CD4-positive, alpha-beta T cell treated with Interleukin-17A for 4 hours (primary cell): ENCODE measurements at regions not wholly inside any gene's neighbourhood (a gene's known extent, or its start where the extent isn't known, plus 50 kb on each side); places are given as distances from the start of the nearest gene placed in this dataset.

Experiments used
- DNase-seq: peaks from one replicate; pipeline ENCODE4 v3.0.0-alpha.2; 2020; ENCODE audit warnings: mixed read lengths

GRCh38 chr2:18922276-18922675 is 332.9 kb upstream of the NT5C1B start:
- no peak for DNase-seq

DNA sequence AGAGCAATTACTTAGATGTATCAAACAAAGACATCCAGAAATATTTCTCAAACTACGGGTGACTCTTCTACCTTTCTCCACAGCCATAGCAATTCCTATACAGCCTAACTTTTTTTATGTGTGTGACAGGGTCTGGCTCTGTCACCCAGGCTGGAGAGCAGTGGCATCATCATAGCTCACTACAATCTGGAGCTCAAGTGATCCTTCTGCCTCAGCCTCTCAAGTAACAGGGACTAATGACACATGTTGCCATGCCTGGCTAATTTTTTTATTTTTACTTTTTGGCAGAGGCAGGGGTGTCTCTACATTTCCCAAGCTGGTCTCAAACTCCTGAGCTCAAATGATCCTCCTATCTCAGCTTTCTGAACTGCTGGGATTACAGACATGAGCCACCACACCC is 328.9 kb upstream of the NT5C1B start:
- DNase-seq: no peak

DNA sequence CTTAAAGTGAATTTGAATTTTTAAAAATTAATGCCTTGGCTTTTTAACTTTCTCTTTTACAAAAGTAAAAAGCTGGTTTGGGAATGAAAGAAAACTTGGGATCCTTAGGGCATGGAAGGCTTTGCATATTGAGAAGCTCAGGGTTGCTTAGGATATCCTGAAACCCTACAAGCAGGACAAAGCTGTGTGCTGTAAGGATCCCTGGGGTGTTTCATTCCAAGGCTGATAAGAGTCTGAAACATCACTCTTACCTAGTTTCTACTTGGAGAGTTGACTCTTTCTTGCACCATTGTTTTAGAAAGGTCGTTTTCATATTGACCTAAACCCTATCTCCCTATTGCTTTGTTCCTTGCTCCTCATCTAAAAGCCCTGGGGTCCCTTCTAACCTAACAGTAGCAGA is 325.9 kb upstream of the NT5C1B start:
- no peak for DNase-seq

GRCh38 chr2:18913512-18913911 is 324.1 kb upstream of the NT5C1B start:
- DNase-seq: no peak

- no peak for DNase-seq
Observed at GRCh38 chr2:18912225-18912888, 323.0 kb upstream of the NT5C1B start.

GRCh38 chr2:18911416-18911815 is 322.0 kb upstream of the NT5C1B start:
- no peak for DNase-seq

DNA sequence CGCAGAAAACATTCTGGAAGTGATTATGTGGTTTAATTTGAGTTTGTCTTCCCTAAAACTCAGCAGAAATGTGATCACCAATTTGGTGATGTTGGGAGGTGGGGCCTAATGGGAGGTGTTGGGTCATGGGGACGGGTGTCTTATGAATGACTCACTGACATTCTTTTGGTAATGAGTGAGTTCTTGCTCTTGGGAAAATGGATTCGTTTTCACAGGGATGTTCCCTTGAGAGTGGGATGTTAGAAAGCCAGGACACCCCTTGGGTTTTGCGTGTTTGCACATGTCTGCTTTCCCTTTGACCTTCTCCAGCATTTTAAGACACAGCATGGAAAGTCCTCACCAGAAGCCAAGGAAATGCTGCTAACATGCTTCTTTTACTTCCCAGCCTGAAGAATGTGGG is 321.5 kb upstream of the NT5C1B start:
- DNase-seq: no peak

- DNase-seq: no peak
Observed at GRCh38 chr2:18907937-18908336, 318.6 kb upstream of the NT5C1B start.

- no peak for DNase-seq
Observed at GRCh38 chr2:18907508-18907907, 318.1 kb upstream of the NT5C1B start.

DNA sequence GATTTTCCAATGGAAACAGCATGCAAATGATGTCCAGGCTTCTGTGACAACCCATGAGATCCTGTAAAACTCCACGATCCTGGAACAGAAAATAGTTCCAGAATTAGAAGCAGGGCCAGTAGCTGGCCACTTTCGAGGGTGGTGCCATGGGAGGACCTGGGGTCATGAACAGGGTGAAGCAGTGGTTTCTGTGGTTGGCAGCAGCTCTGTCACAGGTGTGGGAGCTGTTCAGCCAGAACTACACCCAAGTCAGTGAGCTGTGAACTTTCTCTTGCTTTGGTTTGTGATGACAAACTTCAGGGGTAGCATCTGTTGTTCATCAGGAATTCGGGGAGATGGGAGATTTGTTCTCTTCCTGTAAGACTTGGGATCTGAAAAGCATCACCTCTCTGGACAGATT is 314.4 kb upstream of the NT5C1B start:
- no peak for DNase-seq

DNA sequence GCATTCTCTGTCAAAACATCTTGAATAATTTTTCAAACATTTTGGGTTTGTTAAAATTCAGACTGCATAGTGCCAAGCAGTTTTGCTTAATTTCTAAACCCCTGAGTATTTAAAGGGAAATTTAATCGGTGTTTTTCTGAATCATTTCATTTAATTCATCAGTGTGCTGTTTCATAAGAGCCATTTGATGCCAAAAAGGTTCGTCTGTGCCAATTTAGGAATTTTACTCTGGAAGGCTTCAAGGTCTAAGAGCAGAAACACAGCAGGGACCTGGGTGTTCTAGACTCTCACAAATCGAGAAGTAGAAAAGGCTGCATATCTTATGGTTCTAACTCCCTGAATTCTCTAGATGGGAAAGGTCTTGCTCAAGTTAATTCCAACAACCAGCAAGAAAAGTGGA is 311.9 kb upstream of the NT5C1B start:
- no peak for DNase-seq

DNA sequence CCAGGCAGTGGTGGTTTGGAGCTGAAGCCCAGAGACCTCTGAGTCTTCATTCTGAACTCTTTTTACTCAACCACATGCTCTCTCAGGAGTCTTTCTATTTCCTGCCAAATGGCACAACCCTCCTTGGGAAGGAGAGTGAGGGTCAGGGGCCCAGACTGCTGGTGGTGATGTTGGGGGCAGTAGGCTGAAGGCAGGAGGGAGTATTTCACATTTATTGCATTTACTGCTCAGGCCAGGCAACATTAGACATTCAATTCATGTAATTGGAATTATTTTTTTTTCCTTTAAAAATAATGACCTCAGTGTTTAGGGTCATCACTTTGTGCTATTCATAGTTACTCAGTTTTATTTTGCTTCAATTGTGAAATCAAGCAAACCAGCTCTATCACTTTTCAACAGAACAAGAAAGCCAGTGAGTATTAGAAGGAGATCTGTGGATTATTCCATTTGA is 311.3 kb upstream of the NT5C1B start:
- no peak for DNase-seq

- no peak for DNase-seq
Observed at GRCh38 chr2:18899725-18900124, 310.4 kb upstream of the NT5C1B start.

GRCh38 chr2:18898271-18898670 is 308.9 kb upstream of the NT5C1B start:
- DNase-seq: no peak

- no peak for DNase-seq
Observed at GRCh38 chr2:18896125-18896764, 306.9 kb upstream of the NT5C1B start.

GRCh38 chr2:18891600-18892345 is 302.4 kb upstream of the NT5C1B start:
- DNase-seq: no peak

GRCh38 chr2:18889565-18890332 is 300.4 kb upstream of the NT5C1B start:
- no peak for DNase-seq

DNA sequence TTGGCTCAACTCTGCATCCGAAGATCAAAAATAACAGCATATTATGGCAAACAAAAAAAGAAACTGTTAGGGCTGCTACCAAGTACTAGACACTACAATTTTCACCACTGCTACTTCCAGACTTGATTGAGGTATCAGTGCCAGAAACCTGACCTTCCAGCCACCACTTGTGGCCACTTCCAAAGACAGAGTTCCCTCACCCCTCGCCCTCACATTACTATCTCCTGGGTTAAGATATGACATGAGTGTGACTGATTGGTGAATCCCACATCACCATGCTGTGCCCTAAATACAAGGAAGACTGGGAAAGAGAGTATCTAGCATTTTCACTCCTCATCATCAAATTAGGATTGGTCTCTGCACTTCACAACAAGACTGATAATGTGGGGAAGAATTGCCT is 296.1 kb upstream of the NT5C1B start:
- DNase-seq: no peak

- DNase-seq: no peak
Observed at GRCh38 chr2:18883616-18884456, 294.5 kb upstream of the NT5C1B start.

DNA sequence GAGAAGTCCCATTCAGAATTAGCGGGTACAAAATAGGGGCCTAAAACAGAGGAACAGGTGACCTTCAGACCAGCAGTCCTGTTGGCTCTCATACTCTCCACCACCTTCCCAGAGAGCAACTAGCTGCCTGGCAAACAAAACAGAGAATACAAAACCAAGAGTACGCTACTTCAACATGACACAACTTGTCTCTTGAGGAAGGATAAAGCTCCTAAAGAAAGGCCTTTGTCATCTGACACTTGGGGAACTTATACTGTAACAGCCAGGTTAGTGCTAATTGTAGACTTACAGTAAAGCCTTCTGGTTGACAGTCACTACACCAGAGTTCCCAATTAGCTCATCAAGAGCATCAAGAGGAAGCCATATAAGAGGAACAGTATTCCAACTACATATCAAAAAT is 282.1 kb upstream of the NT5C1B start:
- DNase-seq: no peak

- no peak for DNase-seq
Observed at GRCh38 chr2:18870307-18870706, 280.9 kb upstream of the NT5C1B start.

- DNase-seq: no peak
Observed at GRCh38 chr2:18861951-18862350, 272.6 kb upstream of the NT5C1B start.
